Upper lobe of left lung (tissue), 4 donors: ENCODE measurements at regions not wholly inside any gene's neighbourhood (a gene's known extent, or its start where the extent isn't known, plus 50 kb on each side); places are given as distances from the start of the nearest gene placed in this dataset.

ENCODE experiments used
- POLR2A ChIP-seq, 4 donors: fragments of 450-650 bp; IDR thresholded peaks; one replicate each; pipeline ENCODE4 v1.5.1; 2016 to 2017; ENCODE audit warnings: antibody characterized with exemption in 4 of 4, mild to moderate bottlenecking in 2 of 4
- POLR2AphosphoS5 ChIP-seq, 2 donors: sonication (generic); formaldehyde crosslinking; IDR thresholded peaks; one replicate each; pipeline ENCODE4 v1.5.1; 2017; ENCODE audit warnings: antibody characterized with exemption in 2 of 2
- TF ChIP-seq, protein P1 (sequence below), 6 experiments: fragments of 450-650 bp in 4 of 6; fragments of 200-600 bp in 2 of 6; sonication (generic) in 2 of 6; IDR thresholded peaks; one replicate each; pipeline ENCODE4 v1.5.1; 2016 to 2019; ENCODE audit warnings: antibody characterized with exemption in 6 of 6

DNA sequence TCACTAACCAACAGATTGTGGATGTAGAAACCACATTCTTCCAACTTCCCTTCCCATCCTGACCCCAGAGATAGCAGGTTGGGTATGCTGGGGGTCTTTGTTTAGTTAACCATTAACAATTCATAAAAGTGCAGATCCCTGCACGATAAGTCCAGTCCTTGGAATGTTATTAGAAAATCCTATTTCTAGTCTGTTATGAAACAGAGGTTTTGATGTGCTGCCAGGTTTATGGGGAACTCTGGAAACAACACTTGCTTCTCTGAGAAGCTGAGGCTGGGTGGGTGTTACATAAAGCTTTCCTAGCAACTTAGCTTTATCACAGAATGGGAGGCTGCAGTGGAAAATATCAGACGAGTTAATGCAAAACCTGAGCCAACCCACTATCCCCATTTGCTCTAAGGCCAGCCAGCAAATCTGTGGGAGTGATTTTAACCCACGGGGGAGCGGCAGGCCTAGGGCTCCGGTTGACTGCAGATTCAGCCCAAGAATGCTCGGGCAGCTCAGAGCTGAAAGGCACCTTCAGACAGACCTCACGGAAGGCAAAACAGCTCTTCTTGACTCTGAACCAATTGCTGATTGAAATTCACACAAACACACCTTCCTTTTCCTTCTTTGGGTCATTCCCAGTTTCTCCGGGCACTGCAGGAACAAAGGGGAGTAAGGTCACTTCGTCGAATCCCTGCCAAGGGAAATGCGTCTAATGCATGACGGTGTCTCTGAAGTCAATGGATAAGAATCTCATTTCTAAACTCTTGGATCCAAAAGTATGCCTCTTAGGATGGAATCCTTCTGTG is 111.7 kb upstream of the IRF2BP2 start:
- TF ChIP-seq, protein P1, sequence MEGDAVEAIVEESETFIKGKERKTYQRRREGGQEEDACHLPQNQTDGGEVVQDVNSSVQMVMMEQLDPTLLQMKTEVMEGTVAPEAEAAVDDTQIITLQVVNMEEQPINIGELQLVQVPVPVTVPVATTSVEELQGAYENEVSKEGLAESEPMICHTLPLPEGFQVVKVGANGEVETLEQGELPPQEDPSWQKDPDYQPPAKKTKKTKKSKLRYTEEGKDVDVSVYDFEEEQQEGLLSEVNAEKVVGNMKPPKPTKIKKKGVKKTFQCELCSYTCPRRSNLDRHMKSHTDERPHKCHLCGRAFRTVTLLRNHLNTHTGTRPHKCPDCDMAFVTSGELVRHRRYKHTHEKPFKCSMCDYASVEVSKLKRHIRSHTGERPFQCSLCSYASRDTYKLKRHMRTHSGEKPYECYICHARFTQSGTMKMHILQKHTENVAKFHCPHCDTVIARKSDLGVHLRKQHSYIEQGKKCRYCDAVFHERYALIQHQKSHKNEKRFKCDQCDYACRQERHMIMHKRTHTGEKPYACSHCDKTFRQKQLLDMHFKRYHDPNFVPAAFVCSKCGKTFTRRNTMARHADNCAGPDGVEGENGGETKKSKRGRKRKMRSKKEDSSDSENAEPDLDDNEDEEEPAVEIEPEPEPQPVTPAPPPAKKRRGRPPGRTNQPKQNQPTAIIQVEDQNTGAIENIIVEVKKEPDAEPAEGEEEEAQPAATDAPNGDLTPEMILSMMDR (IDR thresholded peaks at IDR 0.05), result no peak
- TF ChIP-seq POLR2A (IDR thresholded peaks at IDR 0.05) (no peak), POLR2AphosphoS5 (IDR thresholded peaks at IDR 0.05) (peak in 1 of 2 donors; percentile 77)
